ENCODE measurements at regions not wholly inside any gene's neighbourhood (a gene's known extent, or its start where the extent isn't known, plus 50 kb on each side); places are given as distances from the start of the nearest gene placed in this dataset.

- FAIRE-seq = no peak
- intact Hi-C loops (cut with micrococcal nuclease; ENCODE audit: unreplicated experiment) (no loop called here), in situ Hi-C loops (cut with HindIII; ENCODE audit: extremely low pct_ligation_motif_present, low pct_unique_long_range_greater_than_20kb) (no loop called here)
- no TSS peak for BruUV-seq (replicated peaks)
- H3K9ac ChIP-seq (ENCODE audit: insufficient read depth, low read depth, low read length) = no peak overlapping the region
- no peaks in the 10 kb centered on the region for H3K9me3 ChIP-seq (ENCODE audit: low read length)
- H3K27me3 ChIP-seq (ENCODE audit: control insufficient read depth in 1 of 2, insufficient read depth in 2 of 2, low read length in 2 of 2) = peaks cover 0 to 3% of the 10 kb centered on the region in 2 experiments; a peak in 1 of 5 replicates
- TF ChIP-seq ATF7 (IDR thresholded peaks at IDR 0.05) (peak; percentile 97), ATF7 (CRISPR knock-in tag; IDR thresholded peaks at IDR 0.05) (no peak), ZNF34 (CRISPR knock-in tag; IDR thresholded peaks at IDR 0.05; ENCODE audit: borderline replicate concordance) (no peak), ZNF101 (CRISPR knock-in tag; IDR thresholded peaks at IDR 0.05; ENCODE audit: borderline replicate concordance, low read depth) (no peak), RARG (CRISPR knock-in tag; IDR thresholded peaks at IDR 0.05; ENCODE audit: low read depth) (no peak), NFKBIZ (CRISPR knock-in tag; IDR thresholded peaks at IDR 0.05) (no peak)
- TF ChIP-seq, protein P1, sequence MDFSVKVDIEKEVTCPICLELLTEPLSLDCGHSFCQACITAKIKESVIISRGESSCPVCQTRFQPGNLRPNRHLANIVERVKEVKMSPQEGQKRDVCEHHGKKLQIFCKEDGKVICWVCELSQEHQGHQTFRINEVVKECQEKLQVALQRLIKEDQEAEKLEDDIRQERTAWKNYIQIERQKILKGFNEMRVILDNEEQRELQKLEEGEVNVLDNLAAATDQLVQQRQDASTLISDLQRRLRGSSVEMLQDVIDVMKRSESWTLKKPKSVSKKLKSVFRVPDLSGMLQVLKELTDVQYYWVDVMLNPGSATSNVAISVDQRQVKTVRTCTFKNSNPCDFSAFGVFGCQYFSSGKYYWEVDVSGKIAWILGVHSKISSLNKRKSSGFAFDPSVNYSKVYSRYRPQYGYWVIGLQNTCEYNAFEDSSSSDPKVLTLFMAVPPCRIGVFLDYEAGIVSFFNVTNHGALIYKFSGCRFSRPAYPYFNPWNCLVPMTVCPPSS (IDR thresholded peaks at IDR 0.05) = no peak
- no peak for ATAC-seq
- H3K4me1 ChIP-seq (ENCODE audit: insufficient read depth, low read length) = no peaks in the 10 kb centered on the region
- CTCF ChIA-PET (ENCODE audit: low intra/inter-chr PET ratio, low total read pairs) = no interaction called here
- no peaks in the 10 kb centered on the region for H3K36me3 ChIP-seq (replicated peaks in 1 of 2; ENCODE audit: control insufficient read depth in 1 of 2, insufficient read depth in 2 of 2, low read length in 2 of 2)
- H3K4me3 ChIP-seq (replicated peaks in 1 of 3; ENCODE audit: insufficient read depth in 1 of 3, low read depth in 2 of 3, low read length in 3 of 3) = no peak overlapping the region
- 25% methylated on average over 4 of the region's 4 CpGs for WGBS (ENCODE audit: low lambda C conversion rate)
- H3K4me2 ChIP-seq (ENCODE audit: low read depth, low read length) = no peak overlapping the region
- no peaks in the 10 kb centered on the region for H4K20me1 ChIP-seq (ENCODE audit: insufficient read depth, low read length)
- no peaks in the 10 kb centered on the region for H3K79me2 ChIP-seq (ENCODE audit: insufficient read depth, low read length)
- POLR2A ChIA-PET = no interaction called here
- no peak for DNase-seq (ENCODE audit: low spot score)
- no peak overlapping the region for H3K27ac ChIP-seq (ENCODE audit: extremely low read length, insufficient read depth, low read length)
- no peak overlapping the region for H2AFZ ChIP-seq (ENCODE audit: low read length)
Measured at GRCh38 chr5:69007163-69007562, 86.7 kb upstream of the SLC30A5 start.

GRCh38 chr5:69007726-69008368 is 86.0 kb upstream of the SLC30A5 start:
- POLR2A ChIA-PET = no interaction called here
- FAIRE-seq (peak; percentile 66), DNase-seq (ENCODE audit: low spot score) (peak; percentile 38), ATAC-seq (peak; percentile 86)
- Histone ChIP-seq H3K4me1 (ENCODE audit: insufficient read depth, low read length) (no peaks in the 10 kb centered on the region), H3K27ac (ENCODE audit: extremely low read length, insufficient read depth, low read length) (no peak overlapping the region), H3K4me3 (replicated peaks in 1 of 3; ENCODE audit: insufficient read depth in 1 of 3, low read depth in 2 of 3, low read length in 3 of 3) (no peak overlapping the region), H3K9me3 (ENCODE audit: low read length) (no peaks in the 10 kb centered on the region), H3K9ac (ENCODE audit: insufficient read depth, low read depth, low read length) (no peak overlapping the region), H3K27me3 (ENCODE audit: control insufficient read depth in 1 of 2, insufficient read depth in 2 of 2, low read length in 2 of 2) (peaks cover 0 to 3% of the 10 kb centered on the region in 2 experiments; a peak in 1 of 5 replicates), H4K20me1 (ENCODE audit: insufficient read depth, low read length) (no peaks in the 10 kb centered on the region), H2AFZ (ENCODE audit: low read length) (no peak overlapping the region), H3K79me2 (ENCODE audit: insufficient read depth, low read length) (no peaks in the 10 kb centered on the region), H3K36me3 (replicated peaks in 1 of 2; ENCODE audit: control insufficient read depth in 1 of 2, insufficient read depth in 2 of 2, low read length in 2 of 2) (no peaks in the 10 kb centered on the region), H3K4me2 (ENCODE audit: low read depth, low read length) (no peak overlapping the region)
- no TSS peak for BruUV-seq (replicated peaks)
- CTCF ChIA-PET (ENCODE audit: low intra/inter-chr PET ratio, low total read pairs) = no interaction called here
- intact Hi-C loops (cut with micrococcal nuclease; ENCODE audit: unreplicated experiment) (no loop called here), in situ Hi-C loops (cut with HindIII; ENCODE audit: extremely low pct_ligation_motif_present, low pct_unique_long_range_greater_than_20kb) (no loop called here)
- WGBS (ENCODE audit: low lambda C conversion rate) = 6% methylated on average over 4 of the region's 4 CpGs
- TF ChIP-seq ZNF30 (CRISPR knock-in tag; IDR thresholded peaks at IDR 0.05) (no peak), ARNT2 (CRISPR knock-in tag; IDR thresholded peaks at IDR 0.05; ENCODE audit: low read depth) (no peak), ZNF552 (CRISPR knock-in tag; IDR thresholded peaks at IDR 0.05; ENCODE audit: borderline replicate concordance) (no peak), ZNF484 (CRISPR knock-in tag; IDR thresholded peaks at IDR 0.05; ENCODE audit: borderline replicate concordance, low read depth) (no peak), KDM1A (CRISPR knock-in tag; IDR thresholded peaks at IDR 0.05) (0 out of 2 replicates have a peak, but pooled peaks have one; percentile 23), STAG1 (CRISPR knock-in tag; IDR thresholded peaks at IDR 0.05) (peak; percentile 75)
- TF ChIP-seq, protein P2, sequence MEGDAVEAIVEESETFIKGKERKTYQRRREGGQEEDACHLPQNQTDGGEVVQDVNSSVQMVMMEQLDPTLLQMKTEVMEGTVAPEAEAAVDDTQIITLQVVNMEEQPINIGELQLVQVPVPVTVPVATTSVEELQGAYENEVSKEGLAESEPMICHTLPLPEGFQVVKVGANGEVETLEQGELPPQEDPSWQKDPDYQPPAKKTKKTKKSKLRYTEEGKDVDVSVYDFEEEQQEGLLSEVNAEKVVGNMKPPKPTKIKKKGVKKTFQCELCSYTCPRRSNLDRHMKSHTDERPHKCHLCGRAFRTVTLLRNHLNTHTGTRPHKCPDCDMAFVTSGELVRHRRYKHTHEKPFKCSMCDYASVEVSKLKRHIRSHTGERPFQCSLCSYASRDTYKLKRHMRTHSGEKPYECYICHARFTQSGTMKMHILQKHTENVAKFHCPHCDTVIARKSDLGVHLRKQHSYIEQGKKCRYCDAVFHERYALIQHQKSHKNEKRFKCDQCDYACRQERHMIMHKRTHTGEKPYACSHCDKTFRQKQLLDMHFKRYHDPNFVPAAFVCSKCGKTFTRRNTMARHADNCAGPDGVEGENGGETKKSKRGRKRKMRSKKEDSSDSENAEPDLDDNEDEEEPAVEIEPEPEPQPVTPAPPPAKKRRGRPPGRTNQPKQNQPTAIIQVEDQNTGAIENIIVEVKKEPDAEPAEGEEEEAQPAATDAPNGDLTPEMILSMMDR (CRISPR knock-in tag; IDR thresholded peaks at IDR 0.05) = peak; percentile 87
- TF ChIP-seq, protein P3, sequence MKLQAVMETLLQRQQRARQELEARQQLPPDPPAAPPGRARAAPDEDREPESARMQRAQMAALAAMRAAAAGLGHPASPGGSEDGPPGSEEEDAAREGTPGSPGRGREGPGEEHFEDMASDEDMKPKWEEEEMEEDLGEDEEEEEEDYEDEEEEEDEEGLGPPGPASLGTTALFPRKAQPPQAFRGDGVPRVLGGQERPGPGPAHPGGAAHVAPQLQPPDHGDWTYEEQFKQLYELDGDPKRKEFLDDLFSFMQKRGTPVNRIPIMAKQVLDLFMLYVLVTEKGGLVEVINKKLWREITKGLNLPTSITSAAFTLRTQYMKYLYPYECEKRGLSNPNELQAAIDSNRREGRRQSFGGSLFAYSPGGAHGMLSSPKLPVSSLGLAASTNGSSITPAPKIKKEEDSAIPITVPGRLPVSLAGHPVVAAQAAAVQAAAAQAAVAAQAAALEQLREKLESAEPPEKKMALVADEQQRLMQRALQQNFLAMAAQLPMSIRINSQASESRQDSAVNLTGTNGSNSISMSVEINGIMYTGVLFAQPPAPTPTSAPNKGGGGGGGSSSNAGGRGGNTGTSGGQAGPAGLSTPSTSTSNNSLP (IDR thresholded peaks at IDR 0.05; ENCODE audit: low read depth, low read length) = no peak

All from HepG2 (cell line).